ENCODE measurements at regions not wholly inside any gene's neighbourhood (a gene's known extent, or its start where the extent isn't known, plus 50 kb on each side); places are given as distances from the start of the nearest gene placed in this dataset.

DNA sequence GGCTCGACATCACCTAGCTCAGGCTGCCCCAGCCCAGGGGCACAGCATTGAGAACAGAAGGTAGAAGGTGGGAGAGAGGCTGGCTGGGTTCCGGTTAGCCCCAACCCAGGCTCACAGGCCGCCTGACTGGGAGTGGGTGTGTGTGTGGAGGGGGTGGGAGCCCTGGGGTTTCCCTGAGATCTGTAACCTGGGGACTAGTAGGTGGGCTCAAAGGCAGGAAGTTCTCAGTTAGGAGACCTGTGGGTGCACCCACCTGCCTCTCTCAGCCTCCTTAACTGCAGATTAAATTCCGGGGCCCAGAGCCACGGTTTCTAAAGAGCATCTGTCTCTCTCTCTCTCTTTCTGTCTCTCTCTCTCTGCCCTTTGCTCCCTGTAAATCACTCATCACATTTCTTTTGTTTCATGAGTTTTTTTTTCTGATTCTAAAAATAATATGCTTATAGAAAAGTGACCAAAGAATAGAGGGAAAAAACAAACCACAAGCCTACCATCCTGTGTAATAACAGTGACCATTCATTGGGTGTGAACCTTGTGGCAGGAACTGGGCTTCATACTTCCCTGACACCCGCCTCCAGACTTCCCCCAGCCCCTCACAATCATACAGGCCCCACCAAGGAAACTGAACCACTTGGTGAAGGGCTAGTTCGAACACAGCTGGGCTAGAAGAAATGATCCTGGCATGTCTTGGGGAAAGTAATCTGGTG, 83.4 kb upstream of the SMNDC1 start:
- Histone ChIP-seq H4K20me1 (ENCODE audit: low read depth) (no peaks in the 10 kb centered on the region), H3K4me1 (peaks cover 12% of the 10 kb centered on the region), H3K9ac (no peak overlapping the region), H3K4me2 (no peak overlapping the region), H3K9me3 (ENCODE audit: low read depth) (no peaks in the 10 kb centered on the region), H3K27me3 (no peaks in the 10 kb centered on the region), H3K27ac (no peak overlapping the region), H3K4me3 (no peak overlapping the region), H3K36me3 (no peaks in the 10 kb centered on the region), H3F3A (ENCODE audit: low read depth) (no peaks in the 10 kb centered on the region), H2AFZ (replicated peaks) (no peak overlapping the region), H3K79me2 (ENCODE audit: low read depth) (no peaks in the 10 kb centered on the region)
- Mint-ChIP-seq H3K9me3 (peaks cover 2% of the 10 kb centered on the region), H3K4me3 (no peak overlapping the region), H3K4me1 (peaks cover 12% of the 10 kb centered on the region), H3K27ac (no peak overlapping the region), H3K27me3 (ENCODE audit: insufficient read depth, low read depth) (peaks cover 2% of the 10 kb centered on the region), H3K36me3 (no peaks in the 10 kb centered on the region)
- no peak for TF ChIP-seq EZH2 (IDR thresholded peaks at IDR 0.05)
- TF ChIP-seq, protein P1, sequence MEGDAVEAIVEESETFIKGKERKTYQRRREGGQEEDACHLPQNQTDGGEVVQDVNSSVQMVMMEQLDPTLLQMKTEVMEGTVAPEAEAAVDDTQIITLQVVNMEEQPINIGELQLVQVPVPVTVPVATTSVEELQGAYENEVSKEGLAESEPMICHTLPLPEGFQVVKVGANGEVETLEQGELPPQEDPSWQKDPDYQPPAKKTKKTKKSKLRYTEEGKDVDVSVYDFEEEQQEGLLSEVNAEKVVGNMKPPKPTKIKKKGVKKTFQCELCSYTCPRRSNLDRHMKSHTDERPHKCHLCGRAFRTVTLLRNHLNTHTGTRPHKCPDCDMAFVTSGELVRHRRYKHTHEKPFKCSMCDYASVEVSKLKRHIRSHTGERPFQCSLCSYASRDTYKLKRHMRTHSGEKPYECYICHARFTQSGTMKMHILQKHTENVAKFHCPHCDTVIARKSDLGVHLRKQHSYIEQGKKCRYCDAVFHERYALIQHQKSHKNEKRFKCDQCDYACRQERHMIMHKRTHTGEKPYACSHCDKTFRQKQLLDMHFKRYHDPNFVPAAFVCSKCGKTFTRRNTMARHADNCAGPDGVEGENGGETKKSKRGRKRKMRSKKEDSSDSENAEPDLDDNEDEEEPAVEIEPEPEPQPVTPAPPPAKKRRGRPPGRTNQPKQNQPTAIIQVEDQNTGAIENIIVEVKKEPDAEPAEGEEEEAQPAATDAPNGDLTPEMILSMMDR (IDR thresholded peaks at IDR 0.05) = no peak
- TF ChIP-seq EZH2phosphoT487 (IDR thresholded peaks at IDR 0.05) = no peak
- DNase-seq (ENCODE audit: low spot score) = no peak

DNA sequence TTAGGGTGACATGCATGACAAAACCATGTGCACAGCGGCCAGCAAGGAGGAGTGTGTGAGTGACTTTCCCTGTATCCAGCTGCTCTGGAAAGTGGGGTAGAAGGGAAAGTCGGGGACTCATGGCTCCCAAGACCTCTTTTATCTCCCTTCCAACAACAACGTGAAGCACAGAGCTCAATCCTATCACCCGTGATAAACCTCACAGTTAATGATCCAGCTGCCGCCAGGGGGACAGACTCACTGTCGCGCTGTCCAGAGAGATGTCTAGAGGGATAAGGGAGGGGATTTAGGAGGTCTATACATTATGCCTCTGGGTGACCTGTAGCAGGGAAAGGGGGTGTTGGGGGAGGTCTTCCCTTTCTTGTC, 84.0 kb upstream of the SMNDC1 start:
- no peak overlapping the region for H3K27ac Mint-ChIP-seq
- H3K9ac ChIP-seq = no peak overlapping the region
- no peaks in the 10 kb centered on the region for H3K9me3 ChIP-seq (ENCODE audit: low read depth)
- no peak overlapping the region for H3K4me3 Mint-ChIP-seq
- TF ChIP-seq, protein P1 (IDR thresholded peaks at IDR 0.05) = peak; percentile 19
- no peak for TF ChIP-seq EZH2phosphoT487 (IDR thresholded peaks at IDR 0.05)
- H3K36me3 Mint-ChIP-seq = no peaks in the 10 kb centered on the region
- H4K20me1 ChIP-seq (ENCODE audit: low read depth) = no peaks in the 10 kb centered on the region
- H3K9me3 Mint-ChIP-seq = no peaks in the 10 kb centered on the region
- peak; percentile 28 for DNase-seq (ENCODE audit: low spot score)
- H3K4me1 ChIP-seq = peaks cover 18% of the 10 kb centered on the region
- H3K36me3 ChIP-seq = no peaks in the 10 kb centered on the region
- H3K27me3 Mint-ChIP-seq (ENCODE audit: insufficient read depth, low read depth) = peaks cover 6% of the 10 kb centered on the region
- H2AFZ ChIP-seq (replicated peaks) = no peak overlapping the region
- no peaks in the 10 kb centered on the region for H3K27me3 ChIP-seq
- no peak overlapping the region for H3K27ac ChIP-seq
- H3F3A ChIP-seq (ENCODE audit: low read depth) = no peaks in the 10 kb centered on the region
- no peak overlapping the region for H3K4me2 ChIP-seq
- H3K4me1 Mint-ChIP-seq = peaks cover 17% of the 10 kb centered on the region
- H3K79me2 ChIP-seq (ENCODE audit: low read depth) = no peaks in the 10 kb centered on the region
- no peak overlapping the region for H3K4me3 ChIP-seq

DNA sequence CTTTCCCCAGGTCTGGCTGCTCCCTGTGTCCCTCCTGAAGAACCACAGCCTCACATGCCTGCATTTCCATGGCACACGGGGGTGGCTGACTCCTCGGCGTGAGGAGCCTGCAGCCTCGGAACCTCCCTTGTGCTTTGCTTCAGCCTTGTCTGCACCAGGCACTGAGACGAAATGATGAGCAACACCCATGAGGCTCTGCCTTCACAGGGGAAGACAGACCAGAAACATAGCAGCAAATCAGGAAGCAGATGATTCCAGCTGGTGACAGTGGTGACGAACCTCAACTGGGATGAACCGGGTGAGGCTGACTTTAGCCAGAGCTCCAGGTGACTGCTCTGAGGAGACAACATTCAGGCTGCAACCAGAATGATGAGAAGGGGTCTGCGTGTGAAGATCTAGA, 84.5 kb upstream of the SMNDC1 start:
- Histone ChIP-seq H3K4me3 (no peak overlapping the region), H3F3A (ENCODE audit: low read depth) (no peaks in the 10 kb centered on the region), H3K4me2 (no peak overlapping the region), H3K9me3 (ENCODE audit: low read depth) (no peaks in the 10 kb centered on the region), H3K27me3 (no peaks in the 10 kb centered on the region), H3K9ac (no peak overlapping the region), H3K27ac (no peak overlapping the region), H2AFZ (replicated peaks) (no peak overlapping the region), H3K79me2 (ENCODE audit: low read depth) (no peaks in the 10 kb centered on the region), H3K36me3 (no peaks in the 10 kb centered on the region), H4K20me1 (ENCODE audit: low read depth) (no peaks in the 10 kb centered on the region), H3K4me1 (peaks cover 18% of the 10 kb centered on the region)
- Mint-ChIP-seq H3K9me3 (no peaks in the 10 kb centered on the region), H3K36me3 (no peaks in the 10 kb centered on the region), H3K27me3 (ENCODE audit: insufficient read depth, low read depth) (peaks cover 7% of the 10 kb centered on the region), H3K27ac (no peak overlapping the region), H3K4me1 (peaks cover 19% of the 10 kb centered on the region), H3K4me3 (no peak overlapping the region)
- no peak for TF ChIP-seq EZH2 (IDR thresholded peaks at IDR 0.05)
- TF ChIP-seq EZH2phosphoT487 (IDR thresholded peaks at IDR 0.05) = no peak
- DNase-seq (ENCODE audit: low spot score) = no peak

DNA sequence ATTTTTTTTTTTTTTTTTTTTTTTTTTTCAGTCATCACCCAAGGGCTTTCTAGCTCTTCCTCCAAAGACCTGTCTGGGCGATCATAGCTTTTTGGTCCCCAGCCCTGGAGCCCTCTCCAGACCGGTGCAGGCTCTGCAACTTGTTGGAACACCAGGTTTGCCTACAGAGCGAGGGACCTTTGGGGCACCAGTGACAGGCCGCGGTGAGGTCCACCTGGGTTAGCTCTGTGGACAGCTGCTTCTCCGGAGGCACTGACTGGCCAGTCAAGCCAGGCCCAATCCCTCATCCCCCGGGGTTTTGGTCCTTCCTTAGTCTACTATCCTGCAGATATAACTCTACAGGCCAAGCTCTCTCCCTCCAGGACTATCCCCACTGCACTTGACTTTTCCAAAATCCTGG, 86.8 kb upstream of the SMNDC1 start:
- Histone ChIP-seq H2AFZ (replicated peaks) (no peak overlapping the region), H3K27me3 (no peaks in the 10 kb centered on the region), H3K4me2 (no peak overlapping the region), H4K20me1 (ENCODE audit: low read depth) (no peaks in the 10 kb centered on the region), H3K9me3 (ENCODE audit: low read depth) (no peaks in the 10 kb centered on the region), H3K4me1 (peaks cover 18% of the 10 kb centered on the region), H3K36me3 (no peaks in the 10 kb centered on the region), H3F3A (ENCODE audit: low read depth) (no peaks in the 10 kb centered on the region), H3K79me2 (ENCODE audit: low read depth) (no peaks in the 10 kb centered on the region), H3K4me3 (no peak overlapping the region), H3K9ac (no peak overlapping the region), H3K27ac (no peak overlapping the region)
- H3K4me1 Mint-ChIP-seq = peaks cover 19% of the 10 kb centered on the region
- H3K36me3 Mint-ChIP-seq = no peaks in the 10 kb centered on the region
- peaks cover 7% of the 10 kb centered on the region for H3K27me3 Mint-ChIP-seq (ENCODE audit: insufficient read depth, low read depth)
- H3K9me3 Mint-ChIP-seq = no peaks in the 10 kb centered on the region
- no peak overlapping the region for H3K27ac Mint-ChIP-seq
- no peak for TF ChIP-seq EZH2 (IDR thresholded peaks at IDR 0.05)
- no peak for TF ChIP-seq EZH2phosphoT487 (IDR thresholded peaks at IDR 0.05)
- TF ChIP-seq, protein P1 (IDR thresholded peaks at IDR 0.05) = no peak
- H3K4me3 Mint-ChIP-seq = no peak overlapping the region
- DNase-seq (ENCODE audit: low spot score) = no peak
